Stimulated activated CD4-positive, alpha-beta T cell treated with anti-CD3 and anti-CD28 coated beads, Interleukin-15, amount 100 ng/mL, for 48 hours (primary cell): ENCODE measurements at regions not wholly inside any gene's neighbourhood (a gene's known extent, or its start where the extent isn't known, plus 50 kb on each side); places are given as distances from the start of the nearest gene placed in this dataset.

Experiments
- DNase-seq, 2 donors: peaks; one replicate each; pipeline ENCODE4 v3.0.0-alpha.2; 2020; ENCODE audit warnings: low read depth in 2 of 2

- no peak for DNase-seq
These were observed 883.5 kb upstream of the ADGRL2 start for GRCh38 chr1:80917225-80917624.

- DNase-seq, result no peak
These were observed 885.2 kb upstream of the ADGRL2 start for GRCh38 chr1:80915491-80915890.

GRCh38 chr1:80910426-80910825 is 890.3 kb upstream of the ADGRL2 start:
- DNase-seq, result no peak

- no peak for DNase-seq
These were observed 891.5 kb upstream of the ADGRL2 start for GRCh38 chr1:80909172-80909784.

GRCh38 chr1:80896781-80897356 is 903.9 kb upstream of the ADGRL2 start:
- no peak for DNase-seq

- DNase-seq, result no peak
These were observed 905.8 kb upstream of the ADGRL2 start for GRCh38 chr1:80894921-80895320.

- no peak for DNase-seq
These were observed 907.6 kb upstream of the ADGRL2 start for GRCh38 chr1:80893115-80893514.

- no peak for DNase-seq
These were observed 908.2 kb upstream of the ADGRL2 start for GRCh38 chr1:80892539-80892938.

- DNase-seq, result no peak
These were observed 908.9 kb upstream of the ADGRL2 start for GRCh38 chr1:80891871-80892270.

- DNase-seq, result no peak
These were observed 918.2 kb upstream of the ADGRL2 start for GRCh38 chr1:80882553-80882952.

GRCh38 chr1:80878343-80878742 is 922.4 kb upstream of the ADGRL2 start:
- no peak for DNase-seq

- no peak for DNase-seq
These were observed 924.7 kb upstream of the ADGRL2 start for GRCh38 chr1:80876035-80876434.

GRCh38 chr1:80869299-80869698 is 931.4 kb upstream of the ADGRL2 start:
- DNase-seq, result no peak

GRCh38 chr1:80847904-80848303 is 952.8 kb upstream of the ADGRL2 start:
- no peak for DNase-seq

- no peak for DNase-seq
These were observed 953.8 kb upstream of the ADGRL2 start for GRCh38 chr1:80846966-80847365.

GRCh38 chr1:80842796-80843195 is 957.9 kb upstream of the ADGRL2 start:
- DNase-seq, result no peak

- no peak for DNase-seq
These were observed 959.5 kb upstream of the ADGRL2 start for GRCh38 chr1:80841261-80841660.

- DNase-seq, result no peak
These were observed 963.7 kb upstream of the ADGRL2 start for GRCh38 chr1:80837066-80837465.

GRCh38 chr1:80836505-80836904 is 964.2 kb upstream of the ADGRL2 start:
- no peak for DNase-seq

- no peak for DNase-seq
These were observed 973.1 kb upstream of the ADGRL2 start for GRCh38 chr1:80827666-80828065.

GRCh38 chr1:80825067-80825466 is 975.7 kb upstream of the ADGRL2 start:
- no peak for DNase-seq

- DNase-seq, result no peak
These were observed 982.5 kb upstream of the ADGRL2 start for GRCh38 chr1:80818211-80818610.

- DNase-seq, result no peak
These were observed 992.8 kb upstream of the ADGRL2 start for GRCh38 chr1:80807981-80808380.

- no peak for DNase-seq
These were observed 994.3 kb upstream of the ADGRL2 start for GRCh38 chr1:80806431-80806830.
